CD4-positive, alpha-beta T cell (primary cell): ENCODE measurements at regions not wholly inside any gene's neighbourhood (a gene's known extent, or its start where the extent isn't known, plus 50 kb on each side); places are given as distances from the start of the nearest gene placed in this dataset.
"Not testable (repeated sequence)": the region's sequence is repeated elsewhere in the genome, so short reads cannot be mapped to it uniquely, and the experiment has no call there.

ENCODE experiments used
- ATAC-seq: fragments of 200-7000 bp; cut with Tn5 transposase; one replicate; pipeline ENCODE4 v1.10.0; 2022; ENCODE audit warnings: mild to moderate bottlenecking; ENCODE audit not compliant: poor library complexity
- CTCF ChIA-PET: fragments of 350-600 bp; sonication (Branson Sonifier 250); formaldehyde crosslinking; loops from one replicate; lab custom pipeline; 2021; ENCODE audit warnings: antibody characterized with exemption, inconsistent platforms; lab: Charles Lee
- POLR2A ChIA-PET: fragments of 350-600 bp; sonication (Branson Sonifier 250); formaldehyde crosslinking; loops from one replicate; lab custom pipeline; 2021; ENCODE audit warnings: antibody characterized with exemption, inconsistent platforms; lab: Charles Lee
- DNase-seq, 14 experiments: peaks; one replicate each; pipeline ENCODE4 v3.0.0-alpha.2; 2013 to 2020; ENCODE audit warnings: mixed read lengths in 2 of 14
- H3K27ac ChIP-seq, 2 donors: one replicate each; pipeline versions ENCODE4 v1.5.1 to v1.7.0; 2013; ENCODE audit warnings: low read length in 2 of 2, low read depth in 1 of 2, mild to moderate bottlenecking in 1 of 2
- H3K27me3 ChIP-seq, 2 experiments: 1 replicate in 1 of 2; 2 replicates in 1 of 2; pipeline versions ENCODE4 v1.6.1 to v1.7.0; 2013; ENCODE audit warnings: low read length in 2 of 2, control low read depth in 1 of 2, mild to moderate bottlenecking in 1 of 2, moderate library complexity in 1 of 2; ENCODE audit not compliant: insufficient read depth in 2 of 2, control insufficient read depth in 1 of 2
- H3K36me3 ChIP-seq: one replicate; pipeline ENCODE4 v1.6.1; 2013; ENCODE audit warnings: low read length, control low read depth; ENCODE audit not compliant: insufficient read depth
- H3K4me1 ChIP-seq: one replicate; pipeline ENCODE4 v1.6.1; 2013; ENCODE audit warnings: low read length, control low read depth; ENCODE audit not compliant: insufficient read depth
- H3K4me3 ChIP-seq: one replicate; pipeline ENCODE4 v1.5.1; 2013; ENCODE audit warnings: mild to moderate bottlenecking, low read length, moderate library complexity
- H3K9me3 ChIP-seq, 2 experiments: 1 replicate in 1 of 2; 2 replicates in 1 of 2; pipeline versions ENCODE4 v1.6.1 to v1.7.0; 2013; ENCODE audit warnings: low read length in 2 of 2, mild to moderate bottlenecking in 2 of 2, control low read depth in 1 of 2, moderate library complexity in 1 of 2; ENCODE audit not compliant: control insufficient read depth in 1 of 2, insufficient read depth in 1 of 2
- H3K27ac Mint-ChIP-seq: one replicate; pipeline ENCODE4 v1.8.0; 2020; ENCODE audit warnings: mixed read lengths
- H3K27me3 Mint-ChIP-seq: one replicate; pipeline ENCODE4 v1.8.0; 2021; ENCODE audit warnings: mixed read lengths
- H3K36me3 Mint-ChIP-seq: one replicate; pipeline ENCODE4 v1.8.0; 2021; ENCODE audit warnings: low read depth, mixed read lengths
- H3K4me1 Mint-ChIP-seq: one replicate; pipeline ENCODE4 v1.8.0; 2021; ENCODE audit warnings: low read depth, mixed read lengths
- H3K4me3 Mint-ChIP-seq: one replicate; pipeline ENCODE4 v1.8.0; 2020; ENCODE audit warnings: mild to moderate bottlenecking, mixed read lengths
- H3K9me3 Mint-ChIP-seq: one replicate; pipeline ENCODE4 v1.8.0; 2020; ENCODE audit warnings: mixed read lengths
- CTCF ChIP-seq: fragments of 200-600 bp; IDR thresholded peaks from one replicate; pipeline ENCODE4 v1.8.0; 2022; ENCODE audit warnings: antibody characterized with exemption, mild to moderate bottlenecking
- intact Hi-C, 2 experiments: fragments of 100-400 bp; cut with DNase I in 1 of 2; cut with micrococcal nuclease in 1 of 2; formaldehyde crosslinking; loops; one replicate each; pipeline versions ENCODE4 v1.15.1 to v1.9.0; 2023 to 2025; cut with DNase I, micrococcal nuclease

- TF ChIP-seq CTCF: no peak
- CTCF ChIA-PET: no interaction called here
- Histone ChIP-seq H3K4me3 (no peak overlapping the region), H3K9me3 (peaks cover 0 to 4% of the 10 kb centered on the region in 2 experiments), H3K27me3 (no peaks in the 10 kb centered on the region), H3K4me1 (no peaks in the 10 kb centered on the region), H3K36me3 (no peaks in the 10 kb centered on the region), H3K27ac (no peak overlapping the region)
- POLR2A ChIA-PET: no interaction called here
- Mint-ChIP-seq H3K4me1 (no peaks in the 10 kb centered on the region), H3K9me3 (no peaks in the 10 kb centered on the region), H3K27me3 (no peaks in the 10 kb centered on the region), H3K4me3 (no peak overlapping the region), H3K36me3 (no peaks in the 10 kb centered on the region), H3K27ac (no peak overlapping the region)
- ATAC-seq (no peak), DNase-seq (no peak)
- intact Hi-C loops: no loop called here
These were observed 518.5 kb upstream of the MDGA2 start for GRCh38 chr14:48193893-48194292.

GRCh38 chr14:48149624-48150023, 474.2 kb upstream of the MDGA2 start:
- H3K27me3 ChIP-seq, H3K4me1 Mint-ChIP-seq, H3K36me3 ChIP-seq, H3K4me3 ChIP-seq, ATAC-seq, H3K9me3 ChIP-seq, H3K36me3 Mint-ChIP-seq, CTCF ChIA-PET, H3K4me3 Mint-ChIP-seq, H3K27ac Mint-ChIP-seq, DNase-seq, H3K4me1 ChIP-seq, H3K27ac ChIP-seq, POLR2A ChIA-PET, intact Hi-C loops, H3K27me3 Mint-ChIP-seq: not testable (repeated sequence)
- peaks cover 13% of the 10 kb centered on the region for H3K9me3 Mint-ChIP-seq

GRCh38 chr14:48140804-48141203, 465.4 kb upstream of the MDGA2 start:
- Histone ChIP-seq H3K36me3 (no peaks in the 10 kb centered on the region), H3K4me1 (no peaks in the 10 kb centered on the region), H3K27ac (no peak overlapping the region), H3K27me3 (no peaks in the 10 kb centered on the region), H3K4me3 (no peak overlapping the region), H3K9me3 (no peaks in the 10 kb centered on the region)
- ATAC-seq (no peak), DNase-seq (no peak)
- Mint-ChIP-seq H3K4me1 (no peaks in the 10 kb centered on the region), H3K36me3 (no peaks in the 10 kb centered on the region), H3K4me3 (no peak overlapping the region), H3K27ac (no peak overlapping the region), H3K9me3 (no peaks in the 10 kb centered on the region), H3K27me3 (no peaks in the 10 kb centered on the region)
- ChIA-PET POLR2A (no interaction called here), CTCF (no interaction called here)
- intact Hi-C loops: no loop called here
- no peak for TF ChIP-seq CTCF

GRCh38 chr14:48129472-48129871, 454.1 kb upstream of the MDGA2 start:
- H3K4me1 Mint-ChIP-seq: no peaks in the 10 kb centered on the region
- peaks cover 7% of the 10 kb centered on the region for H3K9me3 Mint-ChIP-seq
- POLR2A ChIA-PET: no interaction called here
- Histone ChIP-seq H3K9me3 (peaks cover 0 to 3% of the 10 kb centered on the region in 2 experiments), H3K27ac (no peak overlapping the region), H3K27me3 (no peaks in the 10 kb centered on the region), H3K36me3 (no peaks in the 10 kb centered on the region), H3K4me1 (no peaks in the 10 kb centered on the region), H3K4me3 (no peak overlapping the region)
- no peak for TF ChIP-seq CTCF
- DNase-seq (no peak), ATAC-seq (no peak)
- H3K36me3 Mint-ChIP-seq: no peaks in the 10 kb centered on the region
- H3K4me3 Mint-ChIP-seq: no peak overlapping the region
- intact Hi-C loops: loop anchor here in 1 of 2 experiments (1.0 kb wide), 1 partner anchor 8 kb away; no protein-coding TSS in a partner anchor
- CTCF ChIA-PET: no interaction called here
- H3K27me3 Mint-ChIP-seq: no peaks in the 10 kb centered on the region
- H3K27ac Mint-ChIP-seq: no peak overlapping the region
